Pancreas (tissue), 10 donors: ENCODE measurements at regions not wholly inside any gene's neighbourhood (a gene's known extent, or its start where the extent isn't known, plus 50 kb on each side); places are given as distances from the start of the nearest gene placed in this dataset.

Experiments used
- ATAC-seq, 4 donors: fragments of 200-7000 bp; cut with Tn5 transposase; one replicate each; pipeline versions ENCODE4 v1.8.0 to v1.9.1; 2020; ENCODE audit warnings: mild to moderate bottlenecking in 4 of 4, moderate library complexity in 4 of 4
- DNase-seq, 6 donors: peaks; one replicate each; pipeline ENCODE4 v3.0.0-alpha.2; 2020
- FAIRE-seq: peaks from 2 replicates; lab custom pipeline; 2012; peaks lifted over from hg19 to GRCh38; lab: Jason Lieb, UNC
- H3K27ac ChIP-seq, 4 donors: fragments of 200-600 bp; sonication (generic); 1 replicate in 3 of 4; 2 replicates in 1 of 4; pipeline versions ENCODE4 v1.5.0 to v1.8.0; 2020
- H3K27me3 ChIP-seq, 4 donors: fragments of 200-600 bp; one replicate each; pipeline ENCODE4 v1.8.0; 2021
- H3K36me3 ChIP-seq, 3 donors: fragments of 200-600 bp; sonication (generic) in 1 of 3; one replicate each; pipeline versions ENCODE4 v1.5.0 to v1.8.0; 2020 to 2021
- H3K4me1 ChIP-seq, 3 donors: fragments of 200-600 bp; one replicate each; pipeline ENCODE4 v1.8.0; 2021
- H3K4me3 ChIP-seq, 4 donors: fragments of 200-600 bp; sonication (generic) in 2 of 4; one replicate each; pipeline versions ENCODE4 v1.5.0 to v1.8.0; 2020 to 2021
- H3K9me3 ChIP-seq, 4 donors: fragments of 200-600 bp; one replicate each; pipeline ENCODE4 v1.8.0; 2021
- CTCF ChIP-seq, 4 donors: fragments of 200-600 bp; sonication (generic) in 3 of 4; IDR thresholded peaks; one replicate each; pipeline versions ENCODE4 v1.5.0 to v1.8.0; 2021; ENCODE audit warnings: antibody characterized with exemption in 4 of 4
- WGBS, 2 donors: extraction: QIAGEN DNeasy Blood & Tissue Kit; methylation state at CpG; one replicate each; pipeline ENCODE4 v1.1.7; 2013; 5-methylcytosine and 5-hydroxymethylcytosine counted together
- intact Hi-C, 3 donors: fragments of 100-400 bp; cut with DNase I; formaldehyde crosslinking; loops; one replicate each; pipeline versions ENCODE4 v1.11.1 to v1.14.2; 2022
- donor health status: healthy with polysubstance abuse.
- donor health status: DM: no; HTN: no; CAD: no; lungs with moderate emphysema.
- donor health status: DM: no; HTN: no; CAD: no.
- donor health status: control.
- donor health status: control.
- donor health status: Bipolar disorder and iron deficiency.
- donor health status: DM: yes; HTN: yes; CAD: no.
- donor health status: DM: no; HTN: no; CAD: no.
- donor health status: DM: no; HTN: no; CAD: no.
- donor health status: DM: yes; HTN: yes; CAD: no.

- WGBS, 2 donors, result 93 to 98% methylated on average over 2 of the region's 2 CpGs
- Histone ChIP-seq H3K36me3 (no peaks in the 10 kb centered on the region), H3K4me3 (no peak overlapping the region), H3K27me3 (no peaks in the 10 kb centered on the region), H3K9me3 (no peaks in the 10 kb centered on the region), H3K27ac (no peak overlapping the region), H3K4me1 (no peaks in the 10 kb centered on the region)
- TF ChIP-seq CTCF (IDR thresholded peaks at IDR 0.05), result no peak
- FAIRE-seq (no peak), ATAC-seq (peak in 1 of 4 donors; percentile 48), DNase-seq (no peak)
- intact Hi-C loops, result no loop called here
Measured at GRCh38 chr5:74232276-74232675, 408.3 kb downstream of the ENC1 start.

GRCh38 chr5:74231697-74232096 lies 408.8 kb downstream of the ENC1 start:
- 87 to 91% methylated on average over 5 of the region's 5 CpGs for WGBS, 2 donors
- intact Hi-C loops, result no loop called here
- Histone ChIP-seq H3K9me3 (no peaks in the 10 kb centered on the region), H3K4me1 (no peaks in the 10 kb centered on the region), H3K27ac (no peak overlapping the region), H3K27me3 (no peaks in the 10 kb centered on the region), H3K4me3 (no peak overlapping the region), H3K36me3 (no peaks in the 10 kb centered on the region)
- FAIRE-seq (no peak), ATAC-seq (no peak), DNase-seq (no peak)
- TF ChIP-seq CTCF (IDR thresholded peaks at IDR 0.05), result no peak

- Histone ChIP-seq H3K4me1 (no peaks in the 10 kb centered on the region), H3K4me3 (no peak overlapping the region), H3K9me3 (no peaks in the 10 kb centered on the region), H3K27ac (no peak overlapping the region), H3K36me3 (no peaks in the 10 kb centered on the region), H3K27me3 (no peaks in the 10 kb centered on the region)
- ATAC-seq (no peak), DNase-seq (no peak), FAIRE-seq (no peak)
- TF ChIP-seq CTCF (IDR thresholded peaks at IDR 0.05), result no peak
- 79 to 85% methylated on average over 4 of the region's 4 CpGs for WGBS, 2 donors
- intact Hi-C loops, result no loop called here
Measured at GRCh38 chr5:74226716-74227485, 413.6 kb downstream of the ENC1 start.

- no peaks in the 10 kb centered on the region for H3K36me3 ChIP-seq
- H3K27me3 ChIP-seq, result no peaks in the 10 kb centered on the region
- no peak for TF ChIP-seq CTCF (IDR thresholded peaks at IDR 0.05)
- H3K27ac ChIP-seq, result no peak overlapping the region
- no peaks in the 10 kb centered on the region for H3K4me1 ChIP-seq
- no peaks in the 10 kb centered on the region for H3K9me3 ChIP-seq
- no peak for ATAC-seq
- no peak overlapping the region for H3K4me3 ChIP-seq
- DNase-seq, result no peak
- intact Hi-C loops, result no loop called here
- no peak for FAIRE-seq
Measured at GRCh38 chr5:74225587-74225986, 414.9 kb downstream of the ENC1 start.

GRCh38 chr5:74224331-74224730 lies 416.2 kb downstream of the ENC1 start:
- Histone ChIP-seq H3K4me1 (no peaks in the 10 kb centered on the region), H3K27me3 (no peaks in the 10 kb centered on the region), H3K27ac (no peak overlapping the region), H3K4me3 (no peak overlapping the region), H3K36me3 (no peaks in the 10 kb centered on the region), H3K9me3 (no peaks in the 10 kb centered on the region)
- no peak for TF ChIP-seq CTCF (IDR thresholded peaks at IDR 0.05)
- ATAC-seq (no peak), DNase-seq (no peak), FAIRE-seq (no peak)
- intact Hi-C loops, result no loop called here
